Heart left ventricle (tissue), 16 donors: ENCODE measurements at regions not wholly inside any gene's neighbourhood (a gene's known extent, or its start where the extent isn't known, plus 50 kb on each side); places are given as distances from the start of the nearest gene placed in this dataset.
A peak's percentile ranks its signal among the peaks of the same experiment; 100 is the strongest.

ENCODE experiments used
- ATAC-seq, 4 donors: fragments of 200-7000 bp; cut with Tn5 transposase; one replicate each; pipeline ENCODE4 v1.9.1; 2020 to 2022; ENCODE audit warnings: moderate library complexity in 4 of 4, mild to moderate bottlenecking in 3 of 4, moderate number of reproducible peaks in 1 of 4
- DNase-seq, 5 donors: peaks; one replicate each; pipeline ENCODE4 v3.0.0-alpha.2; 2020
- H3K27ac ChIP-seq, 12 donors: fragments of 200-600 bp; sonication (generic) in 4 of 12; one replicate each; pipeline versions ENCODE4 v1.5.0 to v1.8.0; 2016 to 2022; ENCODE audit warnings: mild to moderate bottlenecking in 2 of 12
- H3K27me3 ChIP-seq, 9 donors: fragments of 200-600 bp; sonication (generic) in 2 of 9; one replicate each; pipeline versions ENCODE4 v1.5.1 to v1.8.0; 2016 to 2022; ENCODE audit warnings: mild to moderate bottlenecking in 3 of 9
- H3K36me3 ChIP-seq, 9 donors: fragments of 200-600 bp; sonication (generic) in 2 of 9; one replicate each; pipeline versions ENCODE4 v1.5.0 to v1.8.0; 2018 to 2022; ENCODE audit warnings: mild to moderate bottlenecking in 2 of 9
- H3K4me1 ChIP-seq, 12 donors: fragments of 200-600 bp; sonication (generic) in 4 of 12; one replicate each; pipeline versions ENCODE4 v1.5.0 to v1.8.0; 2016 to 2022; ENCODE audit warnings: mild to moderate bottlenecking in 3 of 12
- H3K4me3 ChIP-seq, 12 donors: fragments of 200-600 bp; sonication (generic) in 4 of 12; one replicate each; pipeline versions ENCODE4 v1.5.0 to v1.8.0; 2017 to 2022; ENCODE audit warnings: mild to moderate bottlenecking in 9 of 12, moderate library complexity in 4 of 12
- H3K9me3 ChIP-seq, 12 donors: fragments of 200-600 bp; sonication (generic) in 4 of 12; one replicate each; pipeline versions ENCODE4 v1.5.0 to v1.8.0; 2016 to 2022; ENCODE audit warnings: mild to moderate bottlenecking in 1 of 12
- POLR2A ChIP-seq, 2 donors: fragments of 450-650 bp; IDR thresholded peaks; one replicate each; pipeline ENCODE4 v1.6.1; 2017; ENCODE audit warnings: antibody characterized with exemption in 2 of 2, mild to moderate bottlenecking in 2 of 2, moderate library complexity in 2 of 2
- WGBS, 4 donors: extraction: QIAGEN DNeasy Blood & Tissue Kit in 2 of 4; methylation state at CpG; one replicate each; pipeline versions ENCODE4 v1.1.5 to v1.1.7; 2013 to 2018; 5-methylcytosine and 5-hydroxymethylcytosine counted together
- intact Hi-C, 10 donors: fragments of 100-400 bp; cut with DNase I; formaldehyde crosslinking; loops; one replicate each; pipeline versions ENCODE4 v1.11.1 to v1.14.2; 2022
- TF ChIP-seq, protein P1 (sequence below), 12 donors: fragments of 200-600 bp; sonication (generic) in 4 of 12; IDR thresholded peaks; one replicate each; pipeline versions ENCODE4 v1.5.0 to v1.8.0; 2018 to 2022; ENCODE audit warnings: antibody characterized with exemption in 12 of 12, mild to moderate bottlenecking in 5 of 12
- donor health status: ischemic (EF 13 %, LVEDD 7.1; RV severe dilation, severe dysfunction).
- donor health status: healthy with polysubstance abuse.
- donor health status: DM: no; HTN: yes; CAD: no.
- donor health status: DM: no; HTN: no; CAD: no.
- donor health status: ischemic (EF 25% LVEDD 6.9; RV normal size, moderate dysfunction).
- donor health status: ischemic (EF 25% LVEDD 5.7; RV mildly dilated, moderate dysfunction).
- donor health status: healthy.
- donor health status: DM: yes; HTN: yes; CAD: no.
- donor health status: ischemic (EF 35%, LVEDD 5.7; RV mildly dilated, moderate dysfunction).
- donor health status: nonischemic (EF 11% LVEDD 7.7; RV severe dilation, severe dysfunction).
- donor health status: DM: yes; HTN: yes; CAD: no.
- donor health status: PGD.
- donor health status: ischemic (EF 29% LVEDD 5.4; RV normal size, mild dysfunction).
- donor health status: nonischemic (EF 23%, LVEDD 6.1; RV moderate dilation, normal function).

DNA sequence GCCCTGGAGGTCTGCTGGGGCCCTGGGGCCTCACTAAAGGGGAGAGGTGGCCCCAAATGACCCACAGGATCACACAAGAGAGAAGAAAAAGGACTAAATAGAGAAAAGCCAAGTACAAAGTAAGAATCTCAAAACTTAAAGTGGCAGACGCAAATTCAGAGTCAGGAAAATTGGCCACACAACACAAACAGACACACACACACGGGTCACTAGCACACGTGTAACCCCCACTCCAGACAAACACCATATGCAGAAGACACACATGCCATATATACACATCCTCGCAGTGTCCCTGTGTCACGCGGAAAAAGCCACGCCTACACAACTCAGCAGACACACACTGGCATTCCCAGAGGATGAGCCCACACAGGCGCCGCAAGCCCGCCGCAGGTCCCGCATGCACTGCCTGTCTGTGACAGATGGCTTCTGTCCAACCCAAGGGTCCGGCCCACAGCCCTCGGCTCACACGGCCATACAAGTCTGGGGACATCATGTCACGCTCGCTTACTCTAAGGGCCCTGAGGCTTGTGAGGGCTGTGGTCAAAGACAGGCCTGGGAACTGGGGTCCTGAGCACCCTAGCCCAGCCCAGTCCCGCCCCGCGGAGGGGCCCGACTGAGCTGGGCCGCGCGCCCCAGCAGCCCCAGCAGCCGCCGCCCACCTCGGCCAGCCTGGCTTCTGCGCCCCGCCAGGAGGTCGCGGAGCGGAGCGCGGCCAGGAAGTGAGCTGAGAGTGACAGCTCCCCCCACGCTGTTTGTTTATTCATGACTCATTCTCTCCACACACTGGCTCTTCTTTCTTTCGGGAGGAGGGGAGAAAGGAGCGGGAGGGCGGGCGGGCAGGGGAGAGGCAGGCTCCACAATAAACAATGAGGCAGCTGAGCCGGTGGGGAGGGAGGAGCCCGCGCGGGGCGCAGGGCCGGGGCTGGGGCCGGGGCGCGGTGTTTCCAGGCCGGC lies 95.5 kb upstream of the ZMIZ1 start:
- no peaks in the 10 kb centered on the region for H3K27me3 ChIP-seq
- ATAC-seq (peak; percentile 45 to 80 (median 72)), DNase-seq (peak; percentile 86 to 91 (median 89))
- H3K4me1 ChIP-seq = peaks cover 5 to 45% (median 30%) of the 10 kb centered on the region in 12 donors
- intact Hi-C loops = loop anchor here in 8 of 10 donors (1.0 to 10.0 kb wide), 11 partner anchors 41 to 938 kb away; partner anchors contain the start of genes ZMIZ1 (in 4 of the 8) and RPS24 (in 1 of the 8)
- WGBS, 4 donors = 2 to 5% (median 4%) methylated on average over 21 to 49 of the region's 49 CpGs
- no peaks in the 10 kb centered on the region for H3K36me3 ChIP-seq
- peak overlapping the region; percentile 11 to 66 (median 54) for H3K4me3 ChIP-seq
- H3K27ac ChIP-seq = peak overlapping the region; percentile 91 to 100 (median 98)
- H3K9me3 ChIP-seq = no peaks in the 10 kb centered on the region
- TF ChIP-seq POLR2A (IDR thresholded peaks at IDR 0.05) = peak in 1 of 2 donors; percentile 73
- TF ChIP-seq, protein P1, sequence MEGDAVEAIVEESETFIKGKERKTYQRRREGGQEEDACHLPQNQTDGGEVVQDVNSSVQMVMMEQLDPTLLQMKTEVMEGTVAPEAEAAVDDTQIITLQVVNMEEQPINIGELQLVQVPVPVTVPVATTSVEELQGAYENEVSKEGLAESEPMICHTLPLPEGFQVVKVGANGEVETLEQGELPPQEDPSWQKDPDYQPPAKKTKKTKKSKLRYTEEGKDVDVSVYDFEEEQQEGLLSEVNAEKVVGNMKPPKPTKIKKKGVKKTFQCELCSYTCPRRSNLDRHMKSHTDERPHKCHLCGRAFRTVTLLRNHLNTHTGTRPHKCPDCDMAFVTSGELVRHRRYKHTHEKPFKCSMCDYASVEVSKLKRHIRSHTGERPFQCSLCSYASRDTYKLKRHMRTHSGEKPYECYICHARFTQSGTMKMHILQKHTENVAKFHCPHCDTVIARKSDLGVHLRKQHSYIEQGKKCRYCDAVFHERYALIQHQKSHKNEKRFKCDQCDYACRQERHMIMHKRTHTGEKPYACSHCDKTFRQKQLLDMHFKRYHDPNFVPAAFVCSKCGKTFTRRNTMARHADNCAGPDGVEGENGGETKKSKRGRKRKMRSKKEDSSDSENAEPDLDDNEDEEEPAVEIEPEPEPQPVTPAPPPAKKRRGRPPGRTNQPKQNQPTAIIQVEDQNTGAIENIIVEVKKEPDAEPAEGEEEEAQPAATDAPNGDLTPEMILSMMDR (IDR thresholded peaks at IDR 0.05) = no peak

DNA sequence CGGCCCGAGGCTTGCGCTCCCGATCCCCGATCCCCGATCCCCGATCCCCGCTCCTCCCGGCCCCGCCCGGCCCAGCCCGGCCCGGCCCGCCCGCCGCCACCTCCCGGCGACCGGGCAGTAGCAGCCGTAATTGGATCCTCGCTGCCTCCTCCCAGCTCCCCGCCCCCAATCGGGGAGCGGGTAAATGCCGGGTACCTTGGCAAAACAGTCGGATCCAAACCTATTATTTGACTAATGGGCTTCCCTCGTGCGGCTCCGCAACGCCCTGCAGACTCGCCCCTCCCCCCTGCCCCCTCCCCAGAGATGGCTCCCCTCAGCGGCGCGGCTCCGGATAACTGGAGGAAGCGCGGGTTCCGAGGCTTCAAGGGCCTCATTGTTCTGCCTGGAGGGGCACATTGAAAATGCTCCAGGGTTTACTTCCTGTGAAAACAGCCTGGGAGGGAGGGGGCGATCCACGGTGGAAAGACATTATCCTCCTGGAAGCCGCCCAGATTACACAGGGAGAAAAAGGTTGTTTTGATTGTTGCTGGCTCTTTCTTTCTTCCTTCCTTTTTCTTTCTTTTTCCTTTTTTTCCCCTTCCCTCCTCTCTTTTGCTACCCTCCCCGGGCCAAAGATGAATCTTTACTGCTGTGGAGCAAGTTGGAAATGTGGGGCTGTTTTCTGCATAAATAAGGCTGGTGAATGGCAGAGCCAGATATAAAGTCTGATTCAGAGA lies 94.7 kb upstream of the ZMIZ1 start:
- Histone ChIP-seq H3K9me3 (no peaks in the 10 kb centered on the region), H3K27ac (peak overlapping the region; percentile 91 to 100 (median 98)), H3K36me3 (no peaks in the 10 kb centered on the region), H3K4me1 (peaks cover 5 to 48% (median 30%) of the 10 kb centered on the region in 12 donors), H3K4me3 (peak overlapping the region; percentile 11 to 66 (median 54)), H3K27me3 (no peaks in the 10 kb centered on the region)
- TF ChIP-seq POLR2A (IDR thresholded peaks at IDR 0.05) = no peak
- TF ChIP-seq, protein P1 (IDR thresholded peaks at IDR 0.05) = peak in 4 of 12 donors; percentile 16 to 44 (median 25)
- DNase-seq (peak; percentile 80 to 87 (median 84)), ATAC-seq (peak; percentile 22 to 65 (median 48))
- 1 to 5% (median 3%) methylated on average over 6 to 42 of the region's 42 CpGs for WGBS, 4 donors
- intact Hi-C loops = loop anchor here in 8 of 10 donors (1.0 to 10.0 kb wide), 11 partner anchors 42 to 939 kb away; partner anchors contain the start of genes ZMIZ1 (in 6 of the 8) and RPS24 (in 1 of the 8)

DNA sequence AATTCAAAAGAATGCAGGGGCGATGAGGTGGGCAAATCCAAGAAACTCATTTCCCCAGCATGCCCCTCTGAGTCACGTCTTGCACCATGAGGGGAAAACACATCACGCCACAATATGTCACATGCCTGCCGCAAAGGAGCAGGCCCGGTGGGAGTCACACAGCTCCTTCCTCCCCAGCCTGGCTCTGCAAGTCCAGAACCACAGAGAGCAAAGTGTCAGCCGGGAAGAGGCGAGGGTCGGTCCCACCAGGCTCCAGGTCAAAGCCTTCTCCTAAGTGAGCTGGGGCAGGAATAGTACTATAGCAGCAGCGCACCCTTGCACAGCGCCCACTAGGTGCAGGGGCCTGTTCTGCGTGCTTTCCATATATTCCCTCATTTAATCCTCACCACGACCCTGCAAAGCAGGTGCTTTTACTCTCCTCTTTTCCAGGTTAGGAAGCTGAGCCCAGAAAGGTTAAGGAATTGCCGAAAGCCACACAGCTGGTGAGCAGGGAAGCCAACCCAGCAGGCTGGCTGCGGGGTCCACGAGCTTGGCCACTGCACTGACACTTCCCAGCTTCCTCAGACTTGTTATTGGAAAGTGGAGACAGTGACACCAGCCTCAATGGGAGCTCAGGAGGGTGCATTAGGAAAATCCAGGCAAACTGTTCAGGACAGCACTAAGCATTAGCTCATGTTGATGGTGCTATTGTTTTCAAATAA lies 94.0 kb upstream of the ZMIZ1 start:
- TF ChIP-seq POLR2A (IDR thresholded peaks at IDR 0.05) = no peak
- TF ChIP-seq, protein P1 (IDR thresholded peaks at IDR 0.05) = peak; percentile 30 to 66 (median 44)
- H3K36me3 ChIP-seq = no peaks in the 10 kb centered on the region
- WGBS, 4 donors = 36 to 52% (median 39%) methylated on average over 14 to 15 of the region's 15 CpGs
- peak overlapping the region in 9 of 12 donors; percentile 46 to 66 (median 57) for H3K4me3 ChIP-seq
- peak; percentile 34 to 72 (median 64) for DNase-seq
- H3K9me3 ChIP-seq = no peaks in the 10 kb centered on the region
- H3K4me1 ChIP-seq = peaks cover 5 to 48% (median 30%) of the 10 kb centered on the region in 12 donors
- no peaks in the 10 kb centered on the region for H3K27me3 ChIP-seq
- H3K27ac ChIP-seq = peak overlapping the region; percentile 91 to 100 (median 98)
- ATAC-seq = peak in 3 of 4 donors; percentile 0 to 15 (median 9)
- intact Hi-C loops = loop anchor here in 7 of 10 donors (2.0 to 10.0 kb wide), 11 partner anchors 42 to 940 kb away; partner anchors contain the start of genes ZMIZ1 (in 5 of the 7) and RPS24 (in 1 of the 7)
